CD1c-positive myeloid dendritic cell (primary cell): ENCODE measurements at regions not wholly inside any gene's neighbourhood (a gene's known extent, or its start where the extent isn't known, plus 50 kb on each side); places are given as distances from the start of the nearest gene placed in this dataset.

Source experiments
- DNase-seq: peaks from one replicate; pipeline ENCODE4 v3.0.0-alpha.2; 2016; ENCODE audit errors: extremely low spot score

DNA sequence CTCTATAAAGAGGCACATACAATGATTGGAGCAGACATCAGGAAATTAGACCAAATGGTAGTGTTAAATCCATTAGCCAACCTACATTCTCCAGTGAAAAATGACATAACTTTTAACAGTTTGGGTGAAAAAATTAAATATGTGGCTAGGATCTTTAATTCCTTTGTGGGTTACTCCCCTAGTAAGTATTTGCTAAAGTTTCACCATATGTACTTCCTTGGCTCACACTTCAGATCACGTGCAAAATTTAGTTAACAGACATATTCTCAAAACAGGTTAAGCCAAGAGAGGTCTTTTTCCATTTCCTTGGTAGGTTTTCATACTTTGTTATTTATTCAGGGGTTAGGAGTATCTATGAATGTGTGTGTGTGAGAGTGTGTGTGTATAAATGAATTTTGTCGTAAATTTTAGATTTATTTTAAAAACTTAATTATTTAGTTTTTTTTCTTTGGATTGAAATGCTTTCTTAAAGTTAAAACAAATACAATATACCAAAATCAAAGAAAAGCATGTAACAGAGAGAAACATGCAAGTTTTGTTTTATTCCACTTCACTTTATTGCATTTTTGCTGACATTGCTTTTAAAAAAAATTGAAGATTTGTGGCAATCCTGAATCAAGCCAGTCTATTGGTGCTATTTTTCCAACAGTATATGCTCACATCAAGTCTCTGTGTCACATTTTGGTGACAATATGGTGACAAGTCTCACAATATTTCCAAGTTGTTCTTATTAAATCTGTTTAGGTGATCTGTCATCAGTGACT is 258.7 kb downstream of the FLRT2 start:
- DNase-seq, result no peak

DNA sequence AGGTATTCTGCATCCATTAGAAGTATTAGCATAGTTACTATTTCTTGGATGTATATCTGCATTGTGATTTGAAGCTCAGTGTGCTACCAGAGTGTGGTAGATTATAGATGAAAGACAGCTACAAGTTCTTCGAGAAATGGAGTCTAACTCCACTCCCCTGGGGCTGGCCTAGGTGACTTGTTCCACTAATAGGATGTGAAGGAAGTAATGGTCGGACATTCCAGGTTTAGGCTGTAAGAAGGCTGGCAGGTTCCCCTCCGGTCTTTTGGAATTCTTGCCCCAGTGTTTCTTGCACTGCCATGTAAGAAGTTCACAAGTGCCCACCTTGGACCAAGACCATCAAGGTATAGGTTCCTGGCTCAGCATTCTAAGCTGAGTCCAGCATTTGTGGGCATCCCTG is 236.4 kb downstream of the FLRT2 start:
- DNase-seq, result no peak

DNA sequence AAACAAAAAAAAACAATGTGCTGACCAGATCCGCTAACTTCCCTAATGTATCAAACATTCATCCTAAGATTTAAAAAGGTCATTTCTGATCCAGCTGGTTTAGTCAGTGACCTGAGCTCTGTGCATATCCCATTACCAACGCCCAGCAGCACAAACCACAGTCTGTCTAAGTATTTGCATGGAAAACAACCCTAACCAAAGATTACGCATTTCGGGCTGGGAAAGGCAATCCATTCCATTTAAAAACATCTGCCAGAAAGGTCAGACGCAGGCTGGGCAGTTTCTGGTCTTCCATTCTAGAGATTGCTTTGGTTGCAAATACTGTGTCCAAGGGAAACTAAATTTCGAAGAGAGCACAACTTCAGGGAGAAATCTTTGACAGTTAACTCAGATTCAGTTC is 234.9 kb downstream of the FLRT2 start:
- no peak for DNase-seq

- DNase-seq, result no peak
These were observed 232.6 kb downstream of the FLRT2 start for GRCh38 chr14:85762526-85762925.

GRCh38 chr14:85752175-85752574 is 222.2 kb downstream of the FLRT2 start:
- DNase-seq, result no peak

DNA sequence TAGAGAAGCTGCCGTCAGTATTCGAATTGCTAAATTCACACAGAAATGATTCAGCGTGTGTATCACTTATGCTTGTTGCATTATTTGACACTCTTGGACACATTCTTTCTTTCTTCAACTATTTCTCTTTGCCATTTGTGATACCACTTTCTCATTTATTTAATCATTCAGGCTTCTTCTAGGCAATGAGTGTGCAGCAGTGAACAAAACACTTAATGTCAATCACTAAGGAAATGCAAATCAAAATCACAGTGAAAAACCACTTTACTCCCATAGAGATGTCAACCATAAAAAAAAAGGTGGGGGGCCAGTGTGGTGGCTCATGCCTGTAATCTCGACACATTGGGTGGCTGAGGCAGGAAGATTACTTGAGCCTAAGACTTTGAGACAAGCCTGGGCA is 214.6 kb downstream of the FLRT2 start:
- DNase-seq, result no peak

- no peak for DNase-seq
These were observed 202.1 kb downstream of the FLRT2 start for GRCh38 chr14:85732031-85732430.

DNA sequence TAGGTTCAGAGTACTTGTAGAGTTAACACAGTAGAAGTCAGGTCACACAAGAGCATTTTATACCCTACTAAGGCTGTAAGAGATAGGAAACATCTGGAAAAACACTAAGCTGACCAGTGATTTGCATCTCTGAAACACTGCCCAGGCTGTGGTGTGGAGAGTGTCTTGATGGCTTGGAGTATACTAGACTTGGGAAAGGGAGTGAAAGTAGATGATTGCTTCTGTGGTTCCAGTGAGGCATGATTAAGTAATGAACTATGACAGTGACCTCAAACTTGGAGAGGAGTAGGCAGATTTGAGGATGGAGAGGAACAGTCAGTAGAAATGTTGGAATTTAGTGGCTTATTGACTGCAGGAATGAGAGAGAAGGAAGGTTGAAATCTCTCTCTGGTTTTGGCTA is 201.2 kb downstream of the FLRT2 start:
- DNase-seq, result no peak

- DNase-seq, result no peak
These were observed 198.6 kb downstream of the FLRT2 start for GRCh38 chr14:85728476-85729065.

DNA sequence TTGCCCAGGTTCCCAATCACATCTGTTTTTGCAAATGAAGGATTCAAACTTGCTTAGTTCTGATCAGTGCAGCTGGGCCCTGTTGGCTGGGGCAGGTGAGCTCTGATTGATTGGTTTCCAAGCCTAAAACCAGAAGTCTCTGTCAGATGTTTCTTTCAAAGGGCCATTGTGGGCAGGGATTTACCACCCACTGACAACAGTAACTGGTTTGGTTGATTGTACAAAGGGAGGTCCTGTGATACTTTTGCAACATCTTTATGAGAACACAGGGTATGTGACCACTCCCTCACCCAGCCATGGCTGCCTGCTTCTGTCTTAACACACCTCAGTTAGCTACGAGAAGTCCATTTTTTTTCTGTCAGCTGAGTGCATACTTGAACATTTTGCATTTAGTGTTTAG is 184.1 kb downstream of the FLRT2 start:
- no peak for DNase-seq

DNA sequence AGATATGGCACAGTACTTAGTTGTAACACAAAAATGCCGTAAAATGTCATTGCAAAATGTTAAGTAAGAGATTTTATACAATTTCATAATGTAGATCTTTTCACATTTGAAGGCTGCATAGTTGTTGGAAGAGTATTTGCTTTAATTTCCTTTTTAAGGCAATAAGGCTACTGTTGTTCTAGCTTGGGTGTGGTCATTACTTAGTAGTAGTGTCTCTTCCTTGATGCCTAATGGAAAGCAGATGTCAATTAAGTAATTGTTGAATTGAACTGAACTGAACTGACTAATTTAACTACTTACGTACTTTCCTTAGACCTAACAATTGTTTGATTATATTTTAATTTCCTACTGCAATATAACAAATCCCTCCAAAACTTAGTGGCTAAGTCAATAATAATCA is 181.7 kb downstream of the FLRT2 start:
- no peak for DNase-seq
